ENCODE measurements at regions not wholly inside any gene's neighbourhood (a gene's known extent, or its start where the extent isn't known, plus 50 kb on each side); places are given as distances from the start of the nearest gene placed in this dataset.

DNA sequence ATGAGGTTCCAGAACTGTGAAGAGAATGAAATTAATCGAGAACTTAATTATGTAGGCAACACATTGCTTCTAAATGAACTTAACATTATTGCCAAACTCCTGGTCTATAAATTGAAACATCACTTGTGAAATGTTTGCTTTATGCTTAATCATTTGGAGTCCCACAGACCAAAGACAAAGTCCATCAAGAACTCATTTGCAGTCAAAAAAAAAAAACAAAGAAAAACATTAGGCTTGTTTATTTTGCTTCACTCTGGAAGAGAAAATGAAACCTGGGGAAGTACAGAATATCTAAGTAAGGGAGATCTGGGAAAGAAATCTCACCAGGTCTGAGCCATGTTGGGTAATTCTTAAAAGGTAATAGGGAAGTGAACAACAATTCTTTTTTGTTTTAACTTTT lies 1363.5 kb upstream of the DDX18 start:
- no peak for DNase-seq (ENCODE audit: low read depth, low spot score)
- TF ChIP-seq, protein P1, sequence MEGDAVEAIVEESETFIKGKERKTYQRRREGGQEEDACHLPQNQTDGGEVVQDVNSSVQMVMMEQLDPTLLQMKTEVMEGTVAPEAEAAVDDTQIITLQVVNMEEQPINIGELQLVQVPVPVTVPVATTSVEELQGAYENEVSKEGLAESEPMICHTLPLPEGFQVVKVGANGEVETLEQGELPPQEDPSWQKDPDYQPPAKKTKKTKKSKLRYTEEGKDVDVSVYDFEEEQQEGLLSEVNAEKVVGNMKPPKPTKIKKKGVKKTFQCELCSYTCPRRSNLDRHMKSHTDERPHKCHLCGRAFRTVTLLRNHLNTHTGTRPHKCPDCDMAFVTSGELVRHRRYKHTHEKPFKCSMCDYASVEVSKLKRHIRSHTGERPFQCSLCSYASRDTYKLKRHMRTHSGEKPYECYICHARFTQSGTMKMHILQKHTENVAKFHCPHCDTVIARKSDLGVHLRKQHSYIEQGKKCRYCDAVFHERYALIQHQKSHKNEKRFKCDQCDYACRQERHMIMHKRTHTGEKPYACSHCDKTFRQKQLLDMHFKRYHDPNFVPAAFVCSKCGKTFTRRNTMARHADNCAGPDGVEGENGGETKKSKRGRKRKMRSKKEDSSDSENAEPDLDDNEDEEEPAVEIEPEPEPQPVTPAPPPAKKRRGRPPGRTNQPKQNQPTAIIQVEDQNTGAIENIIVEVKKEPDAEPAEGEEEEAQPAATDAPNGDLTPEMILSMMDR (IDR thresholded peaks at IDR 0.05; ENCODE audit: low read depth, low read length), result no peak
- no peak overlapping the region for H3K4me3 ChIP-seq (ENCODE audit: low read depth, low read length)
- in situ Hi-C loops (cut with HindIII; ENCODE audit: low sequenced_read_pairs), result no loop called here

- no peak for DNase-seq (ENCODE audit: low read depth, low spot score)
- no peak overlapping the region for H3K4me3 ChIP-seq (ENCODE audit: low read depth, low read length)
- in situ Hi-C loops (cut with HindIII; ENCODE audit: low sequenced_read_pairs), result no loop called here
- TF ChIP-seq, protein P1 (IDR thresholded peaks at IDR 0.05; ENCODE audit: low read depth, low read length), result no peak
Observed at GRCh38 chr2:116452651-116453050, 1361.8 kb upstream of the DDX18 start.

GRCh38 chr2:116456429-116456828 lies 1358.1 kb upstream of the DDX18 start:
- in situ Hi-C loops (cut with HindIII; ENCODE audit: low sequenced_read_pairs), result no loop called here
- H3K4me3 ChIP-seq (ENCODE audit: low read depth, low read length), result no peak overlapping the region
- TF ChIP-seq, protein P1 (IDR thresholded peaks at IDR 0.05; ENCODE audit: low read depth, low read length), result no peak
- no peak for DNase-seq (ENCODE audit: low read depth, low spot score)

DNA sequence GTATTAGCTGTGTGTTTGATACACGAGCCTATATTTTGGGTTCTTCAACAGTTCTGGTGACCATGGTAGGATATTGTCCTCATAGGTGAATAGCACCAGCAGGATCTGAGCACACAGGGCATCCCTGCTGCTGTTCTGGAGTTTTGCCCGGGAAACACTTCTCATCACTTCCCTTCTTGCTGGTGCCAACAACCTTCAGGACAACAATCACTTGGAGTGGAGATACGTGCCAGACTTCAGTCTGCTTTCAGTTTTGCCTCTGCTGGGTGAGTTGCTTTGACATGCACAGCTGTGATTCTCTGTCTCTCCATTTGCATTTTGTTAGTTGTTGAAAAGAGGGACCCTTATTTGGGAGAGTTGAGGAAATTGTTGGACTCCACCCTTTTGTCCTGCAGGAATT lies 1347.2 kb upstream of the DDX18 start:
- DNase-seq (ENCODE audit: low read depth, low spot score), result no peak
- TF ChIP-seq, protein P1 (IDR thresholded peaks at IDR 0.05; ENCODE audit: low read depth, low read length), result no peak
- in situ Hi-C loops (cut with HindIII; ENCODE audit: low sequenced_read_pairs), result no loop called here
- H3K4me3 ChIP-seq (ENCODE audit: low read depth, low read length), result no peak overlapping the region

- in situ Hi-C loops (cut with HindIII; ENCODE audit: low sequenced_read_pairs), result no loop called here
- H3K4me3 ChIP-seq (ENCODE audit: low read depth, low read length), result no peak overlapping the region
- TF ChIP-seq, protein P1 (IDR thresholded peaks at IDR 0.05; ENCODE audit: low read depth, low read length), result no peak
- no peak for DNase-seq (ENCODE audit: low read depth, low spot score)
Observed at GRCh38 chr2:116477229-116477628, 1337.3 kb upstream of the DDX18 start.

GRCh38 chr2:116487336-116487735 lies 1327.2 kb upstream of the DDX18 start:
- DNase-seq (ENCODE audit: low read depth, low spot score), result no peak
- in situ Hi-C loops (cut with HindIII; ENCODE audit: low sequenced_read_pairs), result no loop called here
- H3K4me3 ChIP-seq (ENCODE audit: low read depth, low read length), result no peak overlapping the region
- TF ChIP-seq, protein P1 (IDR thresholded peaks at IDR 0.05; ENCODE audit: low read depth, low read length), result no peak

- DNase-seq (ENCODE audit: low read depth, low spot score), result no peak
- in situ Hi-C loops (cut with HindIII; ENCODE audit: low sequenced_read_pairs), result no loop called here
- TF ChIP-seq, protein P1 (IDR thresholded peaks at IDR 0.05; ENCODE audit: low read depth, low read length), result no peak
- no peak overlapping the region for H3K4me3 ChIP-seq (ENCODE audit: low read depth, low read length)
Observed at GRCh38 chr2:116489292-116489691, 1325.2 kb upstream of the DDX18 start.
